ENCODE measurements at regions not wholly inside any gene's neighbourhood (a gene's known extent, or its start where the extent isn't known, plus 50 kb on each side); places are given as distances from the start of the nearest gene placed in this dataset.

DNA sequence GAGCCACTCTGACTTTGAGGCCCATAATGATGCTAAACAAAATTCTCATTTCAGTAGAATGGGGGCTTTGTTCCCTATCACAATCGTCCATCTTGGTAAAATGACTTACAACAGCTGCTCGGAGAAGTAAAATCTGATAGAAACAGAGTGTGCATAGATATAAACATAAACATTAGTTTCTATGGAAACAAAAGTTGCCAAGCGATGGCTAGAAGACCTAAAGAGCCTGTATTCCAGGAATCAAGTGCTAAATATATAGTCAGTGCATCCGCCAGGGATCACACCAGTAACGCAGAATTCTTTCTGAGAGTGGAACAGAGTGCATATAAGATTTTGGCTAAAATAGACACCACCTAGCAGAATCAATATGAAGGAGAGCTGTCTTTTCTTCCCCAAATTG lies 91.2 kb upstream of the KAZN start:
- TF ChIP-seq, protein P1, sequence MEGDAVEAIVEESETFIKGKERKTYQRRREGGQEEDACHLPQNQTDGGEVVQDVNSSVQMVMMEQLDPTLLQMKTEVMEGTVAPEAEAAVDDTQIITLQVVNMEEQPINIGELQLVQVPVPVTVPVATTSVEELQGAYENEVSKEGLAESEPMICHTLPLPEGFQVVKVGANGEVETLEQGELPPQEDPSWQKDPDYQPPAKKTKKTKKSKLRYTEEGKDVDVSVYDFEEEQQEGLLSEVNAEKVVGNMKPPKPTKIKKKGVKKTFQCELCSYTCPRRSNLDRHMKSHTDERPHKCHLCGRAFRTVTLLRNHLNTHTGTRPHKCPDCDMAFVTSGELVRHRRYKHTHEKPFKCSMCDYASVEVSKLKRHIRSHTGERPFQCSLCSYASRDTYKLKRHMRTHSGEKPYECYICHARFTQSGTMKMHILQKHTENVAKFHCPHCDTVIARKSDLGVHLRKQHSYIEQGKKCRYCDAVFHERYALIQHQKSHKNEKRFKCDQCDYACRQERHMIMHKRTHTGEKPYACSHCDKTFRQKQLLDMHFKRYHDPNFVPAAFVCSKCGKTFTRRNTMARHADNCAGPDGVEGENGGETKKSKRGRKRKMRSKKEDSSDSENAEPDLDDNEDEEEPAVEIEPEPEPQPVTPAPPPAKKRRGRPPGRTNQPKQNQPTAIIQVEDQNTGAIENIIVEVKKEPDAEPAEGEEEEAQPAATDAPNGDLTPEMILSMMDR (IDR thresholded peaks at IDR 0.05), result no peak
- TF ChIP-seq EZH2 (IDR thresholded peaks at IDR 0.05; ENCODE audit: borderline replicate concordance, insufficient read depth, low read depth, low read length, poor library complexity, severe bottlenecking), result no peak

Measured in B cell (primary cell).